Loucy (cell line): ENCODE measurements at regions not wholly inside any gene's neighbourhood (a gene's known extent, or its start where the extent isn't known, plus 50 kb on each side); places are given as distances from the start of the nearest gene placed in this dataset.

Experiments used
- H2AFZ ChIP-seq: fragments of 200-600 bp; sonication (generic); 2 replicates; pipeline ENCODE4 v1.6.0; 2016; ENCODE audit warnings: antibody characterized with exemption, mild to moderate bottlenecking, low read length, moderate library complexity
- H3F3A ChIP-seq: fragments of 200-600 bp; 2 replicates; pipeline ENCODE4 v1.6.0; 2016; ENCODE audit warnings: antibody characterized with exemption, low read depth, mild to moderate bottlenecking
- H3K27me3 ChIP-seq: fragments of 200-600 bp; sonication (generic); 2 replicates; pipeline ENCODE4 v1.6.1; 2014; ENCODE audit warnings: low read length, mild to moderate bottlenecking; ENCODE audit not compliant: insufficient read depth, poor library complexity, severe bottlenecking
- H3K36me3 ChIP-seq: fragments of 200-600 bp; sonication (generic); 2 replicates; pipeline ENCODE4 v1.6.1; 2016; ENCODE audit warnings: low read length; ENCODE audit not compliant: insufficient read depth
- H3K4me1 ChIP-seq: fragments of 200-600 bp; sonication (generic); 2 replicates; pipeline ENCODE4 v1.5.1; 2014; ENCODE audit warnings: low read length, mild to moderate bottlenecking; ENCODE audit not compliant: insufficient read depth, poor library complexity, severe bottlenecking
- H3K4me2 ChIP-seq: fragments of 200-600 bp; sonication (generic); 2 replicates; pipeline ENCODE4 v1.6.0; 2014; ENCODE audit warnings: antibody characterized with exemption, low read length, low read depth, mild to moderate bottlenecking; ENCODE audit not compliant: poor library complexity, severe bottlenecking
- H3K4me3 ChIP-seq: fragments of 200-600 bp; sonication (generic); 2 replicates; pipeline ENCODE4 v1.5.1; 2014; ENCODE audit warnings: low read length, mild to moderate bottlenecking, mixed read lengths; ENCODE audit not compliant: poor library complexity, severe bottlenecking
- H3K79me2 ChIP-seq: fragments of 200-600 bp; sonication (generic); 2 replicates; pipeline ENCODE4 v1.6.1; 2014; ENCODE audit warnings: low read length; ENCODE audit not compliant: insufficient read depth
- H3K9ac ChIP-seq: fragments of 200-600 bp; sonication (generic); 2 replicates; pipeline ENCODE4 v1.6.0; 2014; ENCODE audit warnings: mild to moderate bottlenecking, low read depth, low read length, moderate library complexity; ENCODE audit not compliant: poor library complexity, severe bottlenecking
- H3K9me2 ChIP-seq: fragments of 200-600 bp; sonication (generic); replicated peaks from 2 replicates; pipeline ENCODE4 v1.6.1; 2016; ENCODE audit warnings: low read depth, low read length, mixed read lengths
- H3K9me3 ChIP-seq: fragments of 200-600 bp; sonication (generic); 2 replicates; pipeline ENCODE4 v1.6.1; 2014; ENCODE audit warnings: mild to moderate bottlenecking, antibody characterized with exemption, low read length, low read depth; ENCODE audit not compliant: insufficient read depth
- H4K20me1 ChIP-seq: fragments of 200-600 bp; sonication (generic); 2 replicates; pipeline ENCODE4 v1.6.0; 2014; ENCODE audit warnings: antibody characterized with exemption, low read length, mild to moderate bottlenecking; ENCODE audit not compliant: insufficient read depth, poor library complexity, severe bottlenecking
- EZH2phosphoT487 ChIP-seq: fragments of 200-600 bp; IDR thresholded peaks from 2 replicates; pipeline ENCODE4 v1.6.1; 2018; ENCODE audit warnings: antibody characterized with exemption, mild to moderate bottlenecking, moderate library complexity, borderline replicate concordance
- TF ChIP-seq, protein P1 (sequence below): fragments of 200-600 bp; sonication (generic); conservative IDR thresholded peaks from 2 replicates; pipeline ENCODE4 v1.5.1; 2014; ENCODE audit warnings: mild to moderate bottlenecking, antibody characterized with exemption, low read length

DNA sequence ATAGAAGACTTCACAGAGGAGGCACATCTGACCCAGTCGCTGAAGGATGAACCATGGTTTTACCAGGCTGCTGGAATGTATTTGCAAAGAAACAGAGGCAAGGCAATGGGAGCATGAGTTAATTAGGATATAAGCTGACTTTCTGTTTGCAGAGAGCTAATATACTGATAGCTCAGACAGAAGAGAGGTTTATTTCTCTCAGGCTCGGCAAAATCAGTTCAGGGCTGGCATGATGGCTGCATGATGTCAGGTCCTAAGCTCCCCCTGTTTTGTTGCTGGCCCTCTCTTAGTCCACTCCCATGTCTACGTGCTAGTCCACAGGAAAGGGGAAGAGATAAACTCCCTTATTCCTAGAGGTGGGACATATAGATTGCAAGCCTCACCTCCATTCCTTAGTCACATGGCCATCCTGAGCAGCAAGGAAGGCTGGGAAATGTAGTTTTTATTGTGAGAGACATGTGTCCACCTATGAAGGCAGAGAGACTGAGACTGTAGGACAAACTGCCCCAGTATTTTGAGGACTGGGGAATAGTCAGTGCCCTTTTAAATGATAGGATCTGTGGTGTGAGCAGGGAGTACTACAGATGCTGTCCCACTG lies 224.5 kb downstream of the VRK1 start:
- no peak overlapping the region for H3K9ac ChIP-seq
- no peaks in the 10 kb centered on the region for H3K9me3 ChIP-seq
- no peaks in the 10 kb centered on the region for H3K9me2 ChIP-seq
- no peak overlapping the region for H3K4me3 ChIP-seq
- no peaks in the 10 kb centered on the region for H3K79me2 ChIP-seq
- no peaks in the 10 kb centered on the region for H3F3A ChIP-seq
- H3K36me3 ChIP-seq = no peaks in the 10 kb centered on the region
- H4K20me1 ChIP-seq = no peaks in the 10 kb centered on the region
- no peak overlapping the region for H3K4me2 ChIP-seq
- H3K4me1 ChIP-seq = no peaks in the 10 kb centered on the region
- H3K27me3 ChIP-seq = no peaks in the 10 kb centered on the region
- H2AFZ ChIP-seq = no peak overlapping the region
- no peak for TF ChIP-seq EZH2phosphoT487
- TF ChIP-seq, protein P1, sequence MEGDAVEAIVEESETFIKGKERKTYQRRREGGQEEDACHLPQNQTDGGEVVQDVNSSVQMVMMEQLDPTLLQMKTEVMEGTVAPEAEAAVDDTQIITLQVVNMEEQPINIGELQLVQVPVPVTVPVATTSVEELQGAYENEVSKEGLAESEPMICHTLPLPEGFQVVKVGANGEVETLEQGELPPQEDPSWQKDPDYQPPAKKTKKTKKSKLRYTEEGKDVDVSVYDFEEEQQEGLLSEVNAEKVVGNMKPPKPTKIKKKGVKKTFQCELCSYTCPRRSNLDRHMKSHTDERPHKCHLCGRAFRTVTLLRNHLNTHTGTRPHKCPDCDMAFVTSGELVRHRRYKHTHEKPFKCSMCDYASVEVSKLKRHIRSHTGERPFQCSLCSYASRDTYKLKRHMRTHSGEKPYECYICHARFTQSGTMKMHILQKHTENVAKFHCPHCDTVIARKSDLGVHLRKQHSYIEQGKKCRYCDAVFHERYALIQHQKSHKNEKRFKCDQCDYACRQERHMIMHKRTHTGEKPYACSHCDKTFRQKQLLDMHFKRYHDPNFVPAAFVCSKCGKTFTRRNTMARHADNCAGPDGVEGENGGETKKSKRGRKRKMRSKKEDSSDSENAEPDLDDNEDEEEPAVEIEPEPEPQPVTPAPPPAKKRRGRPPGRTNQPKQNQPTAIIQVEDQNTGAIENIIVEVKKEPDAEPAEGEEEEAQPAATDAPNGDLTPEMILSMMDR = no peak

DNA sequence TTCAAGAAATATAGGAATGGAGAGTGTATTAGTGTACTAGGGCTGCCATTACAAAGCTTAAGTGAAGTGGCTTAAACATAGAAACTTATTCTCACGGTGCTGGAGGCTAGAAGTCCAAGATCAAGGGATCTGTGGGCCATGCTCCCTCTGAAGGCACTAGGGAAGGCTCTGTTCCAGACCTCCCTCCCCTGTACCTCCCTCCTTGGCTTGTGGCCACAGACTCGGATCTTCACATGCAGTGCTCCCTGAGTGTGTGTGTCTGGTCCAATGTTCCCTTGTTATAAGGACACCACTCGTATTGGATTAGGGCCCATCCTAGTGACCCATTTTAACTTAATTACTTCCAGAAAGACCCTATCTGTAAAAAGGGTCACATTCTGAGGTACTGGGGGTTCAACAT lies 225.6 kb downstream of the VRK1 start:
- Histone ChIP-seq H3K4me1 (no peaks in the 10 kb centered on the region), H4K20me1 (no peaks in the 10 kb centered on the region), H3K9me3 (no peaks in the 10 kb centered on the region), H3K79me2 (no peaks in the 10 kb centered on the region), H3K9ac (no peak overlapping the region), H3K4me2 (no peak overlapping the region), H3F3A (no peaks in the 10 kb centered on the region), H3K36me3 (no peaks in the 10 kb centered on the region), H3K9me2 (no peaks in the 10 kb centered on the region), H3K27me3 (no peaks in the 10 kb centered on the region), H2AFZ (no peak overlapping the region), H3K4me3 (no peak overlapping the region)
- TF ChIP-seq, protein P1 = no peak
- TF ChIP-seq EZH2phosphoT487 = no peak

DNA sequence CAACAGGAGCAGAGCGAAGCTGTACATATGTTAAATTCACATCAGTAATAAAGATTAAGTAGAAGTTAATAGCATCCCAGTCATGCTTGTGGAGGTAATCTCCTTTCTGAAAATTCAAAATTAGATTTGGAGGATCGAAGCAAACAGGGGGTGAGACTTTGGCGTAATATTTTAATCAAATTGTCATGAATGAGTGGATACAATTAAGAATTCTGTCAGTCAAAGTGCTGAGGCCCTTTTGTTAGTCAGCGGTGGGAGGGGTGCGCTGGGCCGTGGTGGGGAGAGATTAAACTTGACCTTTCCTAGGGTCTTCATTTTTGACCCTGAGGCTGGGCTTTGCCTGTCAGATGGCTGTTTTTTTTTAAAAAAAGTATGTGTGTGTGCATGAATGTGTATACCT lies 226.7 kb downstream of the VRK1 start:
- H3K4me1 ChIP-seq = no peaks in the 10 kb centered on the region
- no peaks in the 10 kb centered on the region for H3K27me3 ChIP-seq
- no peaks in the 10 kb centered on the region for H3K36me3 ChIP-seq
- H2AFZ ChIP-seq = no peak overlapping the region
- no peaks in the 10 kb centered on the region for H3K9me2 ChIP-seq
- no peaks in the 10 kb centered on the region for H3K79me2 ChIP-seq
- no peak overlapping the region for H3K4me2 ChIP-seq
- no peak overlapping the region for H3K4me3 ChIP-seq
- H3F3A ChIP-seq = no peaks in the 10 kb centered on the region
- no peaks in the 10 kb centered on the region for H4K20me1 ChIP-seq
- H3K9ac ChIP-seq = no peak overlapping the region
- no peak for TF ChIP-seq EZH2phosphoT487
- TF ChIP-seq, protein P1 = no peak
- no peaks in the 10 kb centered on the region for H3K9me3 ChIP-seq
